GM19238 (cell line): ENCODE measurements at regions not wholly inside any gene's neighbourhood (a gene's known extent, or its start where the extent isn't known, plus 50 kb on each side); places are given as distances from the start of the nearest gene placed in this dataset.
"Not testable (repeated sequence)": the region's sequence is repeated elsewhere in the genome, so short reads cannot be mapped to it uniquely, and the experiment has no call there.

Experiments
- DNase-seq: peaks from one replicate; pipeline ENCODE4 v3.0.0; 2011; ENCODE audit warnings: low spot score; ENCODE audit not compliant: insufficient read length

GRCh38 chr4:3878678-3879077 is 112.5 kb downstream of the ADRA2C start:
- DNase-seq, result no peak

- no peak for DNase-seq
These were observed 113.8 kb downstream of the ADRA2C start for GRCh38 chr4:3879681-3880614.

- peak; percentile 59 for DNase-seq
These were observed 114.5 kb downstream of the ADRA2C start for GRCh38 chr4:3880615-3881120.

- not testable (repeated sequence) for DNase-seq
These were observed 116.2 kb downstream of the ADRA2C start for GRCh38 chr4:3882316-3882885.

- not testable (repeated sequence) for DNase-seq
These were observed 118.1 kb downstream of the ADRA2C start for GRCh38 chr4:3884261-3884660.

GRCh38 chr4:3893590-3893989 is 127.4 kb downstream of the ADRA2C start:
- not testable (repeated sequence) for DNase-seq

- not testable (repeated sequence) for DNase-seq
These were observed 128.1 kb downstream of the ADRA2C start for GRCh38 chr4:3894086-3894959.

- DNase-seq, result no peak
These were observed 130.3 kb downstream of the ADRA2C start for GRCh38 chr4:3896441-3896840.

GRCh38 chr4:3896871-3897578 is 130.8 kb downstream of the ADRA2C start:
- DNase-seq, result not testable (repeated sequence)

GRCh38 chr4:3898098-3898497 is 131.9 kb downstream of the ADRA2C start:
- DNase-seq, result no peak

GRCh38 chr4:3898928-3899327 is 132.7 kb downstream of the ADRA2C start:
- not testable (repeated sequence) for DNase-seq

GRCh38 chr4:3904264-3904955 is 138.2 kb downstream of the ADRA2C start:
- DNase-seq, result not testable (repeated sequence)

- DNase-seq, result not testable (repeated sequence)
These were observed 143.4 kb downstream of the ADRA2C start for GRCh38 chr4:3909616-3910015.

GRCh38 chr4:3910161-3910950 is 144.2 kb downstream of the ADRA2C start:
- not testable (repeated sequence) for DNase-seq

- no peak for DNase-seq
These were observed 145.2 kb downstream of the ADRA2C start for GRCh38 chr4:3911252-3911856.

GRCh38 chr4:3914511-3914910 is 148.3 kb downstream of the ADRA2C start:
- DNase-seq, result not testable (repeated sequence)

GRCh38 chr4:3919509-3919908 is 153.3 kb downstream of the ADRA2C start:
- not testable (repeated sequence) for DNase-seq

- not testable (repeated sequence) for DNase-seq
These were observed 155.7 kb downstream of the ADRA2C start for GRCh38 chr4:3921902-3922301.

- not testable (repeated sequence) for DNase-seq
These were observed 159.7 kb downstream of the ADRA2C start for GRCh38 chr4:3925841-3926240.
